H9 (cell line): ENCODE measurements at regions not wholly inside any gene's neighbourhood (a gene's known extent, or its start where the extent isn't known, plus 50 kb on each side); places are given as distances from the start of the nearest gene placed in this dataset.

Experiments used
- DNase-seq: peaks from one replicate; pipeline ENCODE4 v3.0.0-alpha.2; 2017
- H2AFZ ChIP-seq: one replicate; pipeline ENCODE4 v1.6.1; 2013; ENCODE audit warnings: mild to moderate bottlenecking, low read length, control low read depth, moderate library complexity
- H2AK5ac ChIP-seq: 2 replicates; pipeline ENCODE4 v1.6.1; 2013; ENCODE audit warnings: low read length, control low read depth, mixed read lengths; ENCODE audit not compliant: insufficient read length
- H2BK120ac ChIP-seq: one replicate; pipeline ENCODE4 v1.6.1; 2013; ENCODE audit warnings: low read depth, mild to moderate bottlenecking, low read length, control low read depth, inconsistent platforms; ENCODE audit not compliant: poor library complexity, severe bottlenecking
- H2BK12ac ChIP-seq: 2 replicates; pipeline ENCODE4 v1.6.1; 2013; ENCODE audit warnings: low read length, control low read depth, mixed read lengths, low read depth; ENCODE audit not compliant: insufficient read length
- H2BK15ac ChIP-seq: 2 replicates; pipeline ENCODE4 v1.6.1; 2013; ENCODE audit warnings: low read depth, low read length, control low read depth
- H2BK20ac ChIP-seq: one replicate; pipeline ENCODE4 v1.6.1; 2013; ENCODE audit warnings: low read depth, mild to moderate bottlenecking, low read length, control low read depth, inconsistent platforms; ENCODE audit not compliant: poor library complexity, severe bottlenecking
- H2BK5ac ChIP-seq: 2 replicates; pipeline ENCODE4 v1.6.1; 2013; ENCODE audit warnings: low read length, control low read depth, mixed read lengths; ENCODE audit not compliant: insufficient read length
- H3K14ac ChIP-seq: 2 replicates; pipeline ENCODE4 v1.6.1; 2013; ENCODE audit warnings: low read length, control low read depth; ENCODE audit not compliant: insufficient read depth
- H3K18ac ChIP-seq: 2 replicates; pipeline ENCODE4 v1.6.1; 2013; ENCODE audit warnings: low read depth, mild to moderate bottlenecking, mixed read lengths, low read length, control low read depth; ENCODE audit not compliant: insufficient read length
- H3K23ac ChIP-seq: 2 replicates; pipeline ENCODE4 v1.6.1; 2013; ENCODE audit warnings: low read length, control low read depth, mixed read lengths, low read depth; ENCODE audit not compliant: insufficient read length
- H3K23me2 ChIP-seq: 2 replicates; pipeline ENCODE4 v1.6.1; 2013; ENCODE audit warnings: low read depth, mild to moderate bottlenecking, mixed read lengths, low read length, control low read depth; ENCODE audit not compliant: insufficient read length, poor library complexity, severe bottlenecking
- H3K27ac ChIP-seq: 2 replicates; pipeline ENCODE4 v1.5.1; 2013; ENCODE audit warnings: low read length, control low read depth, mixed read lengths, low read depth; ENCODE audit not compliant: insufficient read length
- H3K27me3 ChIP-seq: 2 replicates; pipeline ENCODE4 v1.6.1; 2013; ENCODE audit warnings: low read length, control low read depth, inconsistent platforms; ENCODE audit not compliant: insufficient read depth
- H3K4ac ChIP-seq: 2 replicates; pipeline ENCODE4 v1.6.1; 2013; ENCODE audit warnings: low read depth, mild to moderate bottlenecking, control low read depth, inconsistent platforms, low read length, moderate library complexity
- H3K4me1 ChIP-seq: 2 replicates; pipeline ENCODE4 v1.6.1; 2013; ENCODE audit warnings: low read length, control low read depth, inconsistent platforms; ENCODE audit not compliant: insufficient read depth
- H3K4me2 ChIP-seq: 2 replicates; pipeline ENCODE4 v1.6.1; 2013; ENCODE audit warnings: low read length, control low read depth, mixed read lengths; ENCODE audit not compliant: insufficient read length, insufficient read depth
- H3K56ac ChIP-seq: 2 replicates; pipeline ENCODE4 v1.6.1; 2013; ENCODE audit warnings: low read depth, mild to moderate bottlenecking, mixed read lengths, low read length, control low read depth; ENCODE audit not compliant: insufficient read length
- H3K79me1 ChIP-seq: 2 replicates; pipeline ENCODE4 v1.6.1; 2013; ENCODE audit warnings: low read depth, mild to moderate bottlenecking, moderate library complexity, low read length, control low read depth, inconsistent platforms; ENCODE audit not compliant: insufficient read depth, poor library complexity, severe bottlenecking
- H3K79me2 ChIP-seq: 2 replicates; pipeline ENCODE4 v1.6.1; 2013; ENCODE audit warnings: low read length, control low read depth, inconsistent platforms; ENCODE audit not compliant: insufficient read depth
- H3K9ac ChIP-seq: 2 replicates; pipeline ENCODE4 v1.6.1; 2013; ENCODE audit warnings: low read length, control low read depth, mixed read lengths; ENCODE audit not compliant: insufficient read length; ENCODE audit errors: extremely low read depth
- H3K9me3 ChIP-seq: one replicate; pipeline ENCODE4 v1.6.1; 2013; ENCODE audit warnings: low read depth, low read length, inconsistent platforms; ENCODE audit not compliant: control insufficient read depth
- H3T11ph ChIP-seq: one replicate; pipeline ENCODE4 v1.6.1; 2013; ENCODE audit warnings: mild to moderate bottlenecking, low read length, control low read depth, inconsistent platforms
- H4K20me1 ChIP-seq: one replicate; pipeline ENCODE4 v1.6.1; 2013; ENCODE audit not compliant: control insufficient read depth, insufficient read length, insufficient read depth
- H4K5ac ChIP-seq: 2 replicates; pipeline ENCODE4 v1.6.1; 2013; ENCODE audit warnings: low read depth, mild to moderate bottlenecking, mixed read lengths, low read length, control low read depth; ENCODE audit not compliant: insufficient read length
- H4K8ac ChIP-seq: replicated peaks from 2 replicates; pipeline ENCODE4 v1.6.1; 2013; ENCODE audit warnings: low read length, control low read depth, mixed read lengths, low read depth; ENCODE audit not compliant: insufficient read length
- H4K91ac ChIP-seq: 2 replicates; pipeline ENCODE4 v1.6.1; 2013; ENCODE audit warnings: low read depth, mild to moderate bottlenecking, moderate library complexity, mixed read lengths, low read length, control low read depth; ENCODE audit not compliant: insufficient read length
- H3K27ac Mint-ChIP-seq, 3 experiments: 2 replicates in 2 of 3; 3 replicates in 1 of 3; pipeline ENCODE4 v1.8.0; 2020 to 2021; ENCODE audit warnings: mixed read lengths in 3 of 3, mild to moderate bottlenecking in 1 of 3, moderate library complexity in 1 of 3
- H3K27me3 Mint-ChIP-seq: 2 replicates; pipeline ENCODE4 v1.8.0; 2021; ENCODE audit warnings: low read depth, mild to moderate bottlenecking, moderate library complexity, mixed read lengths
- H3K36me3 Mint-ChIP-seq, 3 experiments: 2 replicates in 2 of 3; 3 replicates in 1 of 3; pipeline ENCODE4 v1.8.0; 2020 to 2021; ENCODE audit warnings: low read depth in 3 of 3, mixed read lengths in 3 of 3; ENCODE audit not compliant: insufficient read depth in 1 of 3
- H3K4me1 Mint-ChIP-seq, 2 experiments: 2 replicates each; pipeline ENCODE4 v1.8.0; 2020; ENCODE audit warnings: mixed read lengths in 2 of 2
- H3K4me3 Mint-ChIP-seq, 2 experiments: 2 replicates in 1 of 2; 3 replicates in 1 of 2; pipeline ENCODE4 v1.8.0; 2020 to 2021; ENCODE audit warnings: mild to moderate bottlenecking in 2 of 2, mixed read lengths in 2 of 2, moderate library complexity in 1 of 2
- H3K9me3 Mint-ChIP-seq, 2 experiments: 2 replicates in 1 of 2; 3 replicates in 1 of 2; pipeline ENCODE4 v1.8.0; 2020; ENCODE audit warnings: mild to moderate bottlenecking in 2 of 2, mixed read lengths in 2 of 2, moderate library complexity in 1 of 2
- WGBS: extraction: QIAGEN DNeasy Blood & Tissue Kit; methylation state at CpG from one replicate; pipeline ENCODE4 v1.1.7; 2013; ENCODE audit warnings: missing lambda C conversion rate, low lambda C conversion rate, mixed read lengths; ENCODE audit not compliant: insufficient read length; ENCODE audit errors: extremely low coverage; 5-methylcytosine and 5-hydroxymethylcytosine counted together
- TF ChIP-seq, protein P1 (sequence below): fragments of 200-600 bp; sonication (generic); conservative IDR thresholded peaks from 3 replicates; pipeline ENCODE4 v1.8.0; 2021; ENCODE audit warnings: antibody characterized with exemption, mild to moderate bottlenecking

GRCh38 chr15:98580572-98580971, 67.8 kb upstream of the IGF1R start:
- H3K4me1 ChIP-seq = peaks cover 3% of the 10 kb centered on the region; the same call in 1 of the 2 replicates
- Mint-ChIP-seq H3K4me3 (no peak overlapping the region), H3K4me1 (peaks cover 19 to 29% of the 10 kb centered on the region in 2 experiments), H3K9me3 (peaks cover 0 to 4% of the 10 kb centered on the region in 2 experiments; a peak in 1 of 5 replicates), H3K27ac (no peak overlapping the region), H3K27me3 (peaks cover 2% of the 10 kb centered on the region), H3K36me3 (0 out of 7 replicates have a peak, but pooled peaks cover 0 to 1% (median 0%) of the 10 kb centered on the region in 3 experiments)
- H3K27me3 ChIP-seq = no peaks in the 10 kb centered on the region
- no peaks in the 10 kb centered on the region for H3K79me1 ChIP-seq
- H3K9ac ChIP-seq = no peak overlapping the region
- H3K56ac ChIP-seq = no peak overlapping the region
- H3K23me2 ChIP-seq = no peaks in the 10 kb centered on the region
- H3K18ac ChIP-seq = no peak overlapping the region
- no peak overlapping the region for H2AFZ ChIP-seq
- H4K20me1 ChIP-seq = no peaks in the 10 kb centered on the region
- no peak overlapping the region for H2AK5ac ChIP-seq
- no peak overlapping the region for H4K91ac ChIP-seq
- WGBS = no CpG with 5 or more reads among the region's 11 CpGs
- H3K27ac ChIP-seq = no peak overlapping the region
- no peak overlapping the region for H3K14ac ChIP-seq
- H3K4me2 ChIP-seq = no peak overlapping the region
- no peak for DNase-seq
- no peaks in the 10 kb centered on the region for H3K9me3 ChIP-seq
- no peak overlapping the region for H2BK15ac ChIP-seq
- TF ChIP-seq, protein P1, sequence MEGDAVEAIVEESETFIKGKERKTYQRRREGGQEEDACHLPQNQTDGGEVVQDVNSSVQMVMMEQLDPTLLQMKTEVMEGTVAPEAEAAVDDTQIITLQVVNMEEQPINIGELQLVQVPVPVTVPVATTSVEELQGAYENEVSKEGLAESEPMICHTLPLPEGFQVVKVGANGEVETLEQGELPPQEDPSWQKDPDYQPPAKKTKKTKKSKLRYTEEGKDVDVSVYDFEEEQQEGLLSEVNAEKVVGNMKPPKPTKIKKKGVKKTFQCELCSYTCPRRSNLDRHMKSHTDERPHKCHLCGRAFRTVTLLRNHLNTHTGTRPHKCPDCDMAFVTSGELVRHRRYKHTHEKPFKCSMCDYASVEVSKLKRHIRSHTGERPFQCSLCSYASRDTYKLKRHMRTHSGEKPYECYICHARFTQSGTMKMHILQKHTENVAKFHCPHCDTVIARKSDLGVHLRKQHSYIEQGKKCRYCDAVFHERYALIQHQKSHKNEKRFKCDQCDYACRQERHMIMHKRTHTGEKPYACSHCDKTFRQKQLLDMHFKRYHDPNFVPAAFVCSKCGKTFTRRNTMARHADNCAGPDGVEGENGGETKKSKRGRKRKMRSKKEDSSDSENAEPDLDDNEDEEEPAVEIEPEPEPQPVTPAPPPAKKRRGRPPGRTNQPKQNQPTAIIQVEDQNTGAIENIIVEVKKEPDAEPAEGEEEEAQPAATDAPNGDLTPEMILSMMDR = no peak
- H2BK120ac ChIP-seq = no peak overlapping the region
- H2BK20ac ChIP-seq = no peak overlapping the region
- no peak overlapping the region for H3K4ac ChIP-seq
- H2BK12ac ChIP-seq = no peak overlapping the region
- no peak overlapping the region for H3K23ac ChIP-seq
- H4K5ac ChIP-seq = no peak overlapping the region
- H3K79me2 ChIP-seq = no peaks in the 10 kb centered on the region
- H2BK5ac ChIP-seq = no peak overlapping the region
- H3T11ph ChIP-seq = no peak overlapping the region
- H4K8ac ChIP-seq = no peak overlapping the region
